GM19351 (cell line): ENCODE measurements at regions not wholly inside any gene's neighbourhood (a gene's known extent, or its start where the extent isn't known, plus 50 kb on each side); places are given as distances from the start of the nearest gene placed in this dataset.

Experiments
- ATAC-seq: cut with Tn5 transposase; IDR thresholded peaks from one replicate; pipeline ENCODE4 v1.9.1; 2021; ENCODE audit warnings: mild to moderate bottlenecking, moderate library complexity; ENCODE audit not compliant: unreplicated experiment

DNA sequence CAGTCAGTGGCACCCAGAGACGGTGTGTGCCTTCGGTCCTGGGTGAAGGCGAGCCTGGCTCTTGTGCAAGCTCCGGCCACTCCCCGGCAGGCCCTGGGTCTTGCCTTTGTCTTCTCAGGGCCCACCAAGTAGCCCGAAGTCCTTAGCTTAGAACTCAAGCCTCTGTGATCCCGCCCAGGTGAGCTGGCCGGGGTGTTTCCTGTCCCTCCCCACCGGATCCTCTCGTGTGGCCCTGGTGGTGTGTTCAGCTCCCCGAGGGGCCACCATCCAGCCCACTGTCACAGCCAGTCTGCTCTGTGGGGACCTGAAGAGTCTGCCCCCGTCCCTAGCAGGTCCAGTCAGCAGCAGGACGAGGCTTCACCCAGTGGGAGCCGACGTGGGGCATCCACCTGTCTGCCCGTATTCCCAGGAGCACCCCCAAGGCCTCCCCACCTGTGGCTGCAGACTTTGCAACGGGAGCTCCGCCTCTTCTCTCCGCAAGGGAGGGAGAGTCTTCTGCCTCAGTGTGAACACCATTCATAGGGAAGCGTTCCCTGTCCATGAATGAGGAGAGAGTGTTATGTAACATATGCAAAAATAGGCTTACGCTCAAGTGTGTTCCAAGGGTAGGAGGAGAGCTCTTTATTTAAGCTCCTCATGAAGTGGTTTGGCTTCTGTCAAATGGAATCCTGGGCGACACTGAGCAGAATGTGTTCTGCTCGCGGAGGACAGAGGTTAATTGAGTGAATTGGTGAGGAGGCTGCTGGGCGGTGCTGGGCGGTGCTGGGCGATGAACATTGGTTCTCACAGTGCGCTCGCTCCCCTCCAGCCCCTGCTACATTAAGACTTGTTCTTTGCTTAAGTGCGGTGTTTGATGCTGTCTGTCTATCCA is 108.9 kb downstream of the CRYAA start:
- ATAC-seq: no peak

DNA sequence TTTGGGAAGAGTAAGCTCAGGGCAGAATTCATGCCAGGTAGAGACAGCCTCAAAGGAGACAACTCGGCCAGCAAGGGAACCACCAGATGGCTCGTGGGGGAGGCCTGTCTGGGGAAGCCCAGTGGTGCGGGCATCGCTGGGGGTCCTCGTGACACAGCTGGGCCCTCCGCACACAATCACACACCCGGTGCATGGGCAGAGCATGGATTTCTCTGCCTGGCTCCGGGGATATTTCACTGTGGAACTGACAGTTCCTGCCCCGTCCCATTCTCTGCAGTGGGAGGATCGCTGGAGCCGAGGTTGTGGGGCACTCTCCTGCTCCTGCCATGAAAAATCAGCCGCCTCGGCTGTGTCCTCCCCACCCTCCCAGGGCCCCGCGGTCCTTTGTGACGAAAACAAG is 108.0 kb downstream of the CRYAA start:
- ATAC-seq: no peak

DNA sequence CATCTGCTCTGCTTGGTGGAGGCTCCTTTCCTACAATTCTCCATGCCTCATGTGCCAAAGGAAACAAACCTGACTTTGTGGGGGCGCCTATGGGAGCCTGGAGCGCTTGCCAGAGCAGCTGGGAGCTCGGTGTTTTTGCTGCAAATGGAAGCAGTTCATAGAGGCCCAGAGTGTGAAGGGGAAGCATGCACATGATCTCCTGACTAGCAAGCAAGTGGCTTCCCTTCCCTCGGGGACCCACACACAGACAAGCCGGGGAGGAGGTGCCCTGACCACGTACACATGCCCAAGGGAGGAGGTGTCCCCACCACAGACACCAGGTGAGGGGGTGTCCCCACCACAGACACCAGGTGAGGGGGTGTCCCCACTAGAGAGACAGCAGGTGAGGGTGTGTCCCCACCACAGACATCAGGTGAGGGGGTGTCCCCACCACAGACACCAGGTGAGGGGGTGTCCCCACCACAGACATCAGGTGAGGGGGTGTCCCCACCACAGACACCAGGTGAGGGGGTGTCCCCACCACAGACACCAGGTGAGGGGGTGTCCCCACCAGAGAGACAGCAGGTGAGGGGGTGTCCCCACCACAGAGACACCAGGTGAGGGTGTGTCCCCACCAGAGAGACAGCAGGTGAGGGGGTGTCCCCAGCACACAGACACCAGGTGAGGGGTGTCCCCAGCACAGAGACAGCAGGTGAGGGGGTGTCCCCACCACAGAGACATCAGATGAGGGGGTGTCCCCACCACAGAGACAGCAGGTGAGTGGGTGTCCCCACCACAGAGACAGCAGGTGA is 106.8 kb downstream of the CRYAA start:
- ATAC-seq: no peak

DNA sequence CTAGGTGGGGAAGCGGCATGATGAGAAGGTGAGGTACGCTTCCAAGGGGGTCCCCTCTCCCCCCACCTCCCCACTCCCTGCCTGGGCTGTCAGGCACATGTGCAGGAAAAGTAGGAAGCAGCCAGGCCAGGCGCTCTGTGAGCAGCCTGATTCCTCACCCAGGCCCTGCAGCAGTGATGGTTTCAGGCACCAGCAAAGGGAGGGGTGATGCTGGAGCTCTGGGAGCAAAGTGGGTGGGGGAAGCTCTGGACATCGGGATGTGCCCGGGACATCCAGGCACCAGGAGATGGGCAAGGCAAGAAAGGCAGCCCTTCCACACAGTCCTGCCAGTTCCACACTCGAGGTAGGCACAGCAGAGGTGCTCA is 106.1 kb downstream of the CRYAA start:
- ATAC-seq: no peak

DNA sequence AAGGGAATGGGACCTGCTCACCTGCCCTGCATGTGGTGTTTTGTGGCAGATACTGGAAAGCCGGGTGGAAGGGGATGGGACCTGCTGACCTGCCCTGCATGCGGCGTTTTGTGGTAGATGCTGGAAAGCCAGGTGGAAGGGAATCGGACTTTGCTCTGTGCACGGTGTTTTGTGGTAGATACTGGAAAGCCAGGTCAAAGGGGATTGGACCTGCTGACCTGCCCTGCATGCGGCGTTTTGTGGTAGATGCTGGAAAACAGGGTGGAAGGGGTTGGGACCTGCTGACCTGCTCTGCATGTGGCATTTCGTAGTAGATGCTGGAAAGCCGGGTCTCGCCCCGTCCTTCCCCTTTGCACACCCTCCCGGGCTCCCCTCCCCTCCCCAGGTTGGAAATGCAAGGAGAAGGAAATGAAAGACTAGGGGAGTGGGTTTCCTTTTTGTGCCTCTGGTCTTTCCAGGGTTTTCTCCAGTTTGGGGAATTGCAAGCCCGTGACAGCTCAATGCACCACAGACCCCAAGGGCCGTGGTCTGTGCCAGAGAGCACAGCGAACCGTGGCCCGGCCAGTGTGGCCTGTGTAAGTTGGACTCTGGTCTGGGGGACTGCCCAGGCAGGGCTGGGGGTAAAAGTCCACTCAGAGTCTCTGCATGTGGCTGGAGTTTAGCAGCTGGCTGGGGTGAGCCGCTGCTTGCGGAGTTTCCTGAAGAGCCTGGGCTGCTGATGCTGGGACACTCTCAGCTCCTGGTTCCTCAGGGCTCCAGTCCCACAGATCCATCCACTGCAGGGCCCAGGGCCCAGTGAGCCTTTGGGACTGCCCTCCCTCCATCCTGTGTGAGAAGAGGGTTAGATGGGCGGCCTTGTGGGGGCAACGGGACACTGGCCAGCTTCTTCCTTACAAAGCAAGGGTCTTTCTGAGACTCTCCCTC is 105.5 kb downstream of the CRYAA start:
- ATAC-seq: no peak

DNA sequence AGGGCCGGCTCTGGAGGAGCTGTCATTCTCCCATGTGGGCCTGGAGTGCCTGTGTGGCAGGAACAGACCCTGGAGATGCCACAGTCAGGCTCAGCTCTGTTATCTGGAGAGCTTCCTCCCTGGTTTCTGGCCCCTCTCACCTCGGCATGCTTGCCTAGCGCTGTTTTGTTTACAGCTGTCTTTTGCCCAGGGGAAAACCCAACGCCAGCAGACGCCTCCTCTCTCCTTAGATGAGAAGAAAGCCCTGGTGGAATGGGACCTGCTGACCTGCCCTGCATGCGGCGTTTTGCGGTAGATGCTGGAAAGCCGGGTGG is 104.9 kb downstream of the CRYAA start:
- ATAC-seq: no peak

DNA sequence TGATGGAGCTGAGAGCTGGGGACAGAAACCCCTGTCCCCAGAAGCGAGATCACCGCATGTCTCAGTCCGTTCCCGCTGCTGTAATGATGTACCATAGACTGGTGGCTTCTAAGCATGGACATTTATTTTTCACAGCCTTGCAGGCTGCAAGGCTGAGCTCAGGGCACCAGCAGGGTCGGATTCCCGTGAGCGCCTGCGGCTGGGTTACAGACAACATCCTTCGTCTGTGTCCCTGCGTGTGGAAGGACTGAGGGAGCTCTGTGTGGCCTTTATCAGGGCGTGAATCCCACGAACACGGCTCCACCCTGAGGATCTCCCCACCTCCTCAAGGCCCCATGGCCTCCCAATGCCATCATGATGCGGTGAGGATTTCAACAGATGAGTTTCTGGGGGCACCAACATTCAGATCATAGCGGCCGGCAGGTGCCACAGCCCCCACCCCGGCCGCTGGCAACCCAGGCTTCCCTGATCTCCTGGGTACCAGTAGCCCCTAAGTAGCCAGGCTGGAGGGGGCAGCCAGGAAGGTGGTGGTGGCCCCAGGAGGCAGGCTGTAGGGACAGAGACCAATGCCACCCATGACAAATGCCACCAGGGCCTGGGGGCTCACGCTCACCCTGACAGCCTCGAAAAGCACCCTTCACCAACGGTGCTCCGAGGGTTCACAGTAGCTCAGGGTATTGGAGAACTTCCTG is 104.4 kb downstream of the CRYAA start:
- ATAC-seq: no peak

DNA sequence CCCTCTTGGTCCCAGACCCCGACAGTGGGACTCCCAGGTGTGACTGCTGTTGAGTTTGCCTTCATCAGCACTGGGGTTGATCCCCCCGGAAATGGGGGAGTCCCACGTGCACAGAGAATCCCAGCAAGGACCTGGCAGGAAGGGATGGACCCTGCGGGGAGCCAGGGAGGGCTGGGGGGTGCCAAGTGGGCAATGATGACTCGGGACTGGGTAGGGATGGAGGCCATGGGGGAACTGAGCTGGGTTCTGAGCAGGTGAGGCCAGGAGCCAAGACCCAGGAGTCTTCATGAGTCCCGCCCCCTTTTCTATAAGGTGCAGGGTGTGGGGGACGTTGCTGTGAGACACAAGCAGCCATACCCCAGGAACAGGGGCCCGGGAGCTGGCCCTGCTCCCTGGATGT is 103.8 kb downstream of the CRYAA start:
- no peak for ATAC-seq

DNA sequence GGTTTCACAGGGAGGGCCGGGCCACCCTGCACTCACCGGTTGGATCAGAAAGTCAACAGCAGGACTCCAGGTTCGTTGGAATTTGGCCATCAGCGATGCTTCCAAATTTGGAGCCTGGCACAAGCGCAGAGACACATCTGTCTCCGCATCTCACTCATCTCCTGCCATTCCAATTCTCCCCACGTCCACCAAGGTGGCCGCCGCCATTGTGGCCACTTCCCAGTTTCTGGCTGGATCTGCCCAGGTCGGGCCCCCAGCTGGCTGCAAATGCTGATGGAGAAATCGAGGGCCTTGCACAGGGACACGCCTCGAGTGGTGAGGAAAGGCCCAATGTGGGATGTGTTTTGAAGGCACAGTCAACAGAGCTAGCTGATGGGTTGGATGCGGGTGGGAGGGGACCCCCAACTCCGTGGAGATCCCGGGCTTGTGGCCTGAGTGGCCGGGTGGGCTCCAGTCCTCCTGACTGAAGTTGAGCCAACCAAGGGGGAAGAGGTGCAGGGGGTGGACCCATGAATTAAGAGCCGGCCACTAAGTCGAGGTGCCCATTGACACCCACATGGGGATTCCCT is 102.7 kb downstream of the CRYAA start:
- ATAC-seq: no peak

DNA sequence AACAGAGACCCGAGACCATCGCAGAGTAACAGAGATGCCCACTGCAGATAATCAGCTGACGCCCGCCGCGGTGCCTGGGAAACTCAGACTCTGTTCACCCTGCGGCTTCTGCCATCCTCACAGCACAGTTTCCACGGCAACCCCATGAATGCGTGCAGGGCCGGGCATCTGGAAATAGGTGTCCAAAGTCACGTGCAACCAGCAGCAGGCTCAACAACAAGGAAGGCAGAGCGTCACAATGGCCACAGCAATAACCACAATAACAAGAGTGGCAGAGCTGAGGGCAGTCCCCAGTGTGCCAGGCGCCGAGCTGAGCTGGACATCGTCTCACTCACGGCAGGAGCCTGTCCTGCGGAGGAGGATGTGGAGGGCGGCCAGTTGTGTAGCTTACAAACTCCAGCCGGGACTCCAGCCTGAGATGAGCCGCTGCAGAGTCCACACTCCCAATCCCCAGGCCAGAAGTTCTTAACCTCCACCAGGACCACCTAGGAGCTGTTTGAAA is 102.0 kb downstream of the CRYAA start:
- ATAC-seq: no peak

DNA sequence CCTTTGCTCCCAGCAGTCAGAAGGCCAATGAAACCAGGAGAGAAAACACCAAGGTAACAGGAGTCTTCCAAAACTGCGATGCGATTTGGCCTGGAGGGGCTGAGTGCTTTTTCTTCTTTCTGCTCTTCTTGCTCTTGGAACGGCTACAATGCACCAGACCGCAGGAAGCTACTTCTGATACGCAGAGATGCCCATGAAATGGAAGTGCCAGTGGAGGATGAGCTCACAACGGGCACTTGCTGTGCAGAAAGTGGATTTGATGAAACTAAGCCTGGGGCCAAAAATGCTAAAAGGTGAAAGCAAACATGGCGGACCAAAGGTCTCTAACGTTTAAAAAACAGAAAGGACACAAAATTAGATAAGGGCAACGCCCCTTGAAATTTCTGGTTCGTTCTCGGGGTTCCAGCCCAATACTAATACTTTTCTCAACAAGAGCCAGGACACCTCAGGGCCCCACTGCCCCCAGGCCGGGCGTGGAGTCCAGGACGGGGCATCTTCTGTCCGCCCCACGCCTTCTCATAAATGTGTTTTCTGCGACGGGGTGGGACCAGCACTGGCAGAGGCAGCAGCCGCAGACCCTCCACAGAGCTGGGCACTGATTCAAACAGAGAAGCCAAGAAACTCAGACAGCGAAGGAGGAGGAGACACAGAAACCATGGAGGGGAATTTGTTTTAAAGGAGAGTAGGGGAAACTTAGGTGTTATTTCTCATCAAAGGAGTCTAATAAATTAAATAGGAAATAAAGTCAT is 101.3 kb downstream of the CRYAA start:
- ATAC-seq: no peak

DNA sequence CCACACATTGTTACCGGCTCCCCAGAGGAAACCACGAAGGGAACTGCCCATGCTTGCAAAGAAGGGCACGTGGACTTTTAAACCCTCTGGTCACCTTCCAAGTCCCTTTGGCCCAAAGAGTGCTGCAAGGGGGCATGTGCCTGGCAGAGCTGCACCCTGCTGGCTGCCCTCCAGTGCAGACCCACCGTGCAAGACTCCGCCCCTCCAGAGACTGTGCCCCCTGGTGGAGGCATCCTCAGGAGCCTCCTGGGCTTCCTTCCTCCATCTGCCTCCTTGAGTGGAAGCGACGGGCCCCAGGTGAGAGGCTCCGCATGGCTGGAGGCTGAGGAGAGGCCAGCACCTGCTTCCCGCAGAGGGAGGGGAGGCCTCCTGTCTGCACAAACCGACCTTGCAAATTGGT is 100.6 kb downstream of the CRYAA start:
- no peak for ATAC-seq

DNA sequence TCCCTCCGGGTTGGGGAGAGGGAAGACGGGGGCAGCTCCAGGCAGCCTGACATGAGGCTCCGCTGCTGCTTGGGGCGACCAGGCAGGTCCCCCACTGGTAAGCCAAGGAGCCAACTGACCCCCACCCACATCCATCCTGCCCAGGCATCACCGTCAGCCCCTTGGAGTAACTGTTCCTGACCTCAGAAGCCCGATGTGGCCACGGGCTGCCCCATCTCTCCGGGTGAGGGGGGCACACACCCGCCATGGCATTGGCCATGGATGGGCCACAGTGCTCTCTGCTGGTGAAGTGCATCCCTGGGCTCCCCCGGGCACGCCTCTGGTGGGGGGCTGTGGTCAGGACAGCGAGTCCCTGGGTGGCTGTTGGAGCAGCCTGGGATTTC is 100.0 kb downstream of the CRYAA start:
- no peak for ATAC-seq

DNA sequence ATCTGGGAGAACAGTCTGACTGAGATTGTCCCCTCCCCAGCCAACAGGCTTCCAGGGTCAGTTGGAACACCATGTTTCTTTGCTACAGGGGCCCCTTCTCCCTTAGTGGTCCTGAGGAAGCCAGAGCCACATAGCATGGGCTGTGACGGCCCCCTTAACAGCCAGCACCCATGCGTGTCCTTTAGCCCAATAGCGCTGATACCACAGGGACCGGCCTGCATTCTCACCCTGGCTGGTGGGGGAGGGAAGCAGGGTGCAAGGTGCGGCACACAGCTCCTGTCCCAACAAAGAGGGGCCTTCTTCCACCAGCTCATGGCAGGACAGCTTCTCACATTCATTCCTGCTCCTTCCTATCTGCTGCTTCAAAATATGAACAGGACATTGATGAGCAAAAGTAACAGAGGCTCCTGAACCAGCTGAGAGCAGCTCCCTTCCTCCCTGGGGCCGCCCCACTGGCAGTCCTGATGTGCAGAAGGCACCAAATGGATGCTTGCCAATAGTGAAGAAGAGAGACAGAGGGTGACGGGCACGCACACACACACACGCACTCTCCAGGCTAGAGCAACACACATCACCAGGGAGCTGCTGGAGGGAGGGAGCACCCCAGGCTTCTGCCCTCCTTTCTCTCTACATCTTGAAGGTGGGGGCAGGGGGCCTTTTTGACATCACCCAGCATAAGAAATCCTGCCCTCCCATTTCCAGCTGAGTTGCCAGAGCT is 99.4 kb downstream of the CRYAA start:
- no peak for ATAC-seq

DNA sequence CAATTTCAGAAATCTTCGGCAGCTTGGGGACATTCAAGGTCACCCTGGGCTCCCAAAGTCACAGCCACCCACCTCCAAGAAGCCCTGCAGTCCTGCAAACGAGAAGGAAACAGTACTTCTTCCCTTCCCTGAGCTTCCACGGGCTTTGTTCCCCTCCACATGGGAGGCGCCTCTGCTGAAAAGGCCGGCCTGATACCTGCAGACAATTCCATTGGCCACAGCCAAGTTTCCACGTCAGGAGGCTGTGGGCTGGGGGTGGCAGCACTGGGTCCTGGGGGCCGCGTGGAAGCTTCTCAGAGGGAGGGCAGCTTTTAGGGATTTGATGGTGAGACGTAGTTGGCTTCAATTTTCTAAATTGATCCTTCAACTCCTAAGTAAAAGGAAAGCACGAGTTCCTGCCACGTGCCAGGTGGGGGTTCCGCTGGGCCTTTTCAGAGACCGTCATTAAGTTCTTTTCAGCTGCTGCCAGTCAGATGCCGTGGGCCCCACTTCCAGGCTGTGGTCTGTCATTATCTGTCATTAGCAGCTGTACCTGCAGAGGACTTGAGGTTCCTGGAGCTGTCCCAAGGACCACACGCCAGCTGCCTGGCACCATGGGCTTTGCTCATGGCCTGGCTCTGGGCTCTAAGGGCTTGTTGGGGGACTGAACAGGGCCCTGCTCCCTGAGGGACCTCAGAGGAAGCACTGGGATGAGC is 98.7 kb downstream of the CRYAA start:
- ATAC-seq: no peak

DNA sequence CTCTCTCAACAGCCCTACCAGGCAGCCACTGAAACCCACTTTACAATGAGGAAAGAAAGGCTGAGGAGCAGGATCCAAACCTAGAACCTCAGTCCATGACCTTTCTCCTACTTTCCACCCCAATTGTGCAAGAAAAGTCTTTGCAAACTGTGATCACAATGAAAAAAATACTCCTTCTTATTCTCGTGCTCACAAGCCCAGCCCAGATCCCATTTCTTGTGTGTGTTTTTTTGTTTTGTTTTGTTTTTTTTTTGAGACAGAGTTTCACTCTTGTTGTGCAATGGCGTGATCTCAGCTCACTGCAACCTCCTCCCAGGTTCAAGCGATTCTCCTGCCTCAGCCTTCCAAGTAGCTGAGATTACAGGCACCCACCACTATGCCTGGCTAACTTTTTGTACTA is 97.7 kb downstream of the CRYAA start:
- ATAC-seq: no peak

DNA sequence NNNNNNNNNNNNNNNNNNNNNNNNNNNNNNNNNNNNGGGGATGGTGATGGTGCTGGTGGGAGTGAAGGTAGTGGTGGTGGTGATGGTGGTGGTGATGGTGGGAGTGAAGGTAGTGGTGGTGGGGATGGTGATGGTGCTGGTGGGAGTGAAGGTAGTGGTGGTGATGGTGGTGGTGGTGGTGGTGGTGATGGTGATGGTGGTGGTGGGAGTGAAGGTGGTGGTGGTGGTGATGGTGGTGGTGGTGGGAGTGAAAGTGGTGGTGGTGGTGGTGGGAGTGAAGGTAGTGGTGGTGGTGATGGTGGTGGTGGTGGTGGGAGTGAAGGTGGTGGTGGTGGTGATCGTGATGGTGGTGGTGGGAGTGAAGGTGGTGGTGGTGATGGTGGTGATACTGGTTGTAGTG is 93.6 kb downstream of the CRYAA start:
- ATAC-seq: no peak
